ENCODE measurements at regions not wholly inside any gene's neighbourhood (a gene's known extent, or its start where the extent isn't known, plus 50 kb on each side); places are given as distances from the start of the nearest gene placed in this dataset.

DNA sequence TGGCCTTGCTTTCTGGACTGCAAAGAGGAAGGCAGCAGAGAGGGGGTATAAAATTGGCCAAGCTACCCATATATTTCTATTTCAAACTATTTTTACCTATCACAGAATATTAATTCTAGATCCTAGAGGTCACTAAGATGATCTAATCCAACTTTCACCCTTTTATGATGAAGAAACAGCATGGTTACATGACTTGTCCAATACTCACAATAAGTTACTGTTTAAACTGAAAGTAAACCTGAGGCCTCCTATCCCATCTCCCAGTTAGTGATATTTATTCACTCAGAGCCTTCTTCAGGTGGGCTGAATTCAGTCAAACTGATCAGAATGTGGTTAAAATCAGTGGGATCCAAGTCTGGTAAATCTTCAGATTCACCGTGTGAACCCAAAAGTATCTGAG lies 1345.1 kb downstream of the XPNPEP1 start:
- TF ChIP-seq EP300 (conservative IDR thresholded peaks at IDR 0.05; ENCODE audit: poor library complexity, severe bottlenecking) (no peak), EZH2 (IDR thresholded peaks at IDR 0.05; ENCODE audit: borderline replicate concordance, insufficient read depth, low read length, poor library complexity, severe bottlenecking) (no peak), POLR2AphosphoS5 (IDR thresholded peaks at IDR 0.05) (no peak)
- TF ChIP-seq, protein P1, sequence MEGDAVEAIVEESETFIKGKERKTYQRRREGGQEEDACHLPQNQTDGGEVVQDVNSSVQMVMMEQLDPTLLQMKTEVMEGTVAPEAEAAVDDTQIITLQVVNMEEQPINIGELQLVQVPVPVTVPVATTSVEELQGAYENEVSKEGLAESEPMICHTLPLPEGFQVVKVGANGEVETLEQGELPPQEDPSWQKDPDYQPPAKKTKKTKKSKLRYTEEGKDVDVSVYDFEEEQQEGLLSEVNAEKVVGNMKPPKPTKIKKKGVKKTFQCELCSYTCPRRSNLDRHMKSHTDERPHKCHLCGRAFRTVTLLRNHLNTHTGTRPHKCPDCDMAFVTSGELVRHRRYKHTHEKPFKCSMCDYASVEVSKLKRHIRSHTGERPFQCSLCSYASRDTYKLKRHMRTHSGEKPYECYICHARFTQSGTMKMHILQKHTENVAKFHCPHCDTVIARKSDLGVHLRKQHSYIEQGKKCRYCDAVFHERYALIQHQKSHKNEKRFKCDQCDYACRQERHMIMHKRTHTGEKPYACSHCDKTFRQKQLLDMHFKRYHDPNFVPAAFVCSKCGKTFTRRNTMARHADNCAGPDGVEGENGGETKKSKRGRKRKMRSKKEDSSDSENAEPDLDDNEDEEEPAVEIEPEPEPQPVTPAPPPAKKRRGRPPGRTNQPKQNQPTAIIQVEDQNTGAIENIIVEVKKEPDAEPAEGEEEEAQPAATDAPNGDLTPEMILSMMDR (IDR thresholded peaks at IDR 0.05; ENCODE audit: poor library complexity, severe bottlenecking), result no peak
